Ishikawa (cell line): ENCODE measurements at regions not wholly inside any gene's neighbourhood (a gene's known extent, or its start where the extent isn't known, plus 50 kb on each side); places are given as distances from the start of the nearest gene placed in this dataset.

Source experiments
- CEBPB ChIP-seq: IDR thresholded peaks from 2 replicates; pipeline ENCODE4 v1.6.1; 2012
- CREB1 ChIP-seq: IDR thresholded peaks from 2 replicates; pipeline ENCODE4 v1.6.1; 2012; ENCODE audit warnings: low read depth
- EGR1 ChIP-seq: IDR thresholded peaks from 2 replicates; pipeline ENCODE4 v1.6.1; 2012
- EP300 ChIP-seq: IDR thresholded peaks from 2 replicates; pipeline ENCODE4 v1.6.1; 2012; ENCODE audit warnings: borderline replicate concordance
- FOXM1 ChIP-seq: IDR thresholded peaks from 2 replicates; pipeline ENCODE4 v1.6.1; 2012; ENCODE audit warnings: low read depth, borderline replicate concordance
- MAX ChIP-seq: IDR thresholded peaks from 2 replicates; pipeline ENCODE4 v1.6.1; 2012
- NFIC ChIP-seq: IDR thresholded peaks from 2 replicates; pipeline ENCODE4 v1.6.1; 2012
- RAD21 ChIP-seq: IDR thresholded peaks from 2 replicates; pipeline ENCODE4 v1.6.1; 2012; ENCODE audit warnings: low read depth
- REST ChIP-seq: IDR thresholded peaks from 2 replicates; pipeline ENCODE4 v1.6.1; 2012; ENCODE audit warnings: low read depth, mild to moderate bottlenecking
- TAF1 ChIP-seq: IDR thresholded peaks from 2 replicates; pipeline ENCODE4 v1.6.1; 2012; ENCODE audit warnings: low read depth, mild to moderate bottlenecking
- TCF12 ChIP-seq: IDR thresholded peaks from 2 replicates; pipeline ENCODE4 v1.6.1; 2012; ENCODE audit warnings: low read depth
- TEAD4 ChIP-seq: IDR thresholded peaks from 2 replicates; pipeline ENCODE4 v1.6.1; 2012
- YY1 ChIP-seq: IDR thresholded peaks from 2 replicates; pipeline ENCODE4 v1.6.1; 2012; ENCODE audit warnings: low read depth

GRCh38 chr16:85278839-85279238 lies 166.6 kb upstream of the CIBAR2 start:
- TF ChIP-seq CREB1: no peak
- TF ChIP-seq MAX: no peak
- no peak for TF ChIP-seq RAD21
- TF ChIP-seq YY1: no peak
- TF ChIP-seq TCF12: no peak
- TF ChIP-seq CEBPB: no peak
- TF ChIP-seq EGR1: no peak
- TF ChIP-seq NFIC: no peak
- no peak for TF ChIP-seq TEAD4
- TF ChIP-seq FOXM1: no peak
- TF ChIP-seq REST: no peak
- no peak for TF ChIP-seq EP300
- TF ChIP-seq TAF1: no peak
